ENCODE measurements at regions not wholly inside any gene's neighbourhood (a gene's known extent, or its start where the extent isn't known, plus 50 kb on each side); places are given as distances from the start of the nearest gene placed in this dataset.

DNA sequence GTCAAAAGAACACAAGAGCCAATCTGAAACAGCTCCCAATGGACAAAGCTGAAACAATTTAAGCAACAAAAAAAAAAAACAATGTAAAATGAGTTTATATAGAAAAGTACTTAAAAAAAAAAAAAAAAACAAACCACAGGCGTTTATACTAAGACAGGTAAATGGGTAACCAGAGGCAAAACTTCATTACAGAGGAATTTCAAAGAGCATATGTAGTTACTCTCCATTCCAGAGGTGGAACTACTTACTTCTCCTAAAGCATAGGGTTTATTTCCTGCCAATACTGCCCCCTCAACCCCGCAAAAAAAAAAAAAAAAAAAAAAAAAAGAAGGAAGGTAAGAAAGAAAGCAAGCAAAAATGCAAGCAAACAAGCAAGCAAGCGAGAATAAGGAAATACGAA lies 132.9 kb downstream of the LIG4 start:
- TF ChIP-seq, protein P1, sequence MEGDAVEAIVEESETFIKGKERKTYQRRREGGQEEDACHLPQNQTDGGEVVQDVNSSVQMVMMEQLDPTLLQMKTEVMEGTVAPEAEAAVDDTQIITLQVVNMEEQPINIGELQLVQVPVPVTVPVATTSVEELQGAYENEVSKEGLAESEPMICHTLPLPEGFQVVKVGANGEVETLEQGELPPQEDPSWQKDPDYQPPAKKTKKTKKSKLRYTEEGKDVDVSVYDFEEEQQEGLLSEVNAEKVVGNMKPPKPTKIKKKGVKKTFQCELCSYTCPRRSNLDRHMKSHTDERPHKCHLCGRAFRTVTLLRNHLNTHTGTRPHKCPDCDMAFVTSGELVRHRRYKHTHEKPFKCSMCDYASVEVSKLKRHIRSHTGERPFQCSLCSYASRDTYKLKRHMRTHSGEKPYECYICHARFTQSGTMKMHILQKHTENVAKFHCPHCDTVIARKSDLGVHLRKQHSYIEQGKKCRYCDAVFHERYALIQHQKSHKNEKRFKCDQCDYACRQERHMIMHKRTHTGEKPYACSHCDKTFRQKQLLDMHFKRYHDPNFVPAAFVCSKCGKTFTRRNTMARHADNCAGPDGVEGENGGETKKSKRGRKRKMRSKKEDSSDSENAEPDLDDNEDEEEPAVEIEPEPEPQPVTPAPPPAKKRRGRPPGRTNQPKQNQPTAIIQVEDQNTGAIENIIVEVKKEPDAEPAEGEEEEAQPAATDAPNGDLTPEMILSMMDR (IDR thresholded peaks at IDR 0.05): no peak
- TF ChIP-seq EP300 (IDR thresholded peaks at IDR 0.05): no peak
